ENCODE measurements at regions not wholly inside any gene's neighbourhood (a gene's known extent, or its start where the extent isn't known, plus 50 kb on each side); places are given as distances from the start of the nearest gene placed in this dataset.

DNA sequence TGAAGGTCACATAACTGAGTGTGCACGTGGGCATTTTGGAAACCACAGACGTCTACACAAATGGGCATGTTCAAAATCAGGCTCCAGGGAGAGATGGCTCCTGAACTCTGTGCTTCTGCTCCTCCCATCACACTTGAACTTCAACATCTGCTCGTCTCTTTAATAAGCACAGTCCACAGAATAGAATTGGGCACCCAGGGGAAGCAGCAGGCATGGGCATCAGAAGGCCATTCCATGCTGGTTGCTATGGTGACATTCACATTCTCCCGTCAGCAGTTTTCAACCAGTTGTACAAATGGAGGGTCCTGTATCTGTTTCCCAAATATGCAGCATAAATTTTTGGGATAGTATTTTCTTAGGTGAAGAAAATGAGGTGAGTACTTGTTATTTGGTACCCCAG lies 183.7 kb upstream of the COPS8 start:
- Histone ChIP-seq H3K23ac (ENCODE audit: insufficient read length) (no peak overlapping the region), H2BK12ac (ENCODE audit: low read depth, low read length) (no peak overlapping the region), H3K14ac (ENCODE audit: insufficient read length) (no peak overlapping the region), H3K23me2 (ENCODE audit: low read depth, low read length) (no peaks in the 10 kb centered on the region), H3K36me3 (ENCODE audit: control insufficient read depth in 2 of 4, insufficient read depth in 4 of 4, low read length in 3 of 4) (no peaks in the 10 kb centered on the region), H3K56ac (replicated peaks; ENCODE audit: insufficient read length, low read depth, low read length) (no peak overlapping the region), H3K9ac (replicated peaks in 1 of 4; ENCODE audit: extremely low read depth in 1 of 4, low read depth in 3 of 4, low read length in 3 of 4) (no peak overlapping the region), H2BK5ac (ENCODE audit: low read depth, low read length) (no peak overlapping the region), H2BK15ac (ENCODE audit: low read length) (no peak overlapping the region), H2BK20ac (ENCODE audit: low read length) (no peak overlapping the region), H2AFZ (ENCODE audit: low read length) (no peak overlapping the region), H3K27me3 (replicated peaks in 1 of 4; ENCODE audit: control insufficient read depth in 3 of 4, extremely low read depth in 1 of 4, insufficient read depth in 3 of 4, low read length in 3 of 4) (no peaks in the 10 kb centered on the region), H2BK120ac (replicated peaks; ENCODE audit: low read depth, low read length) (no peak overlapping the region), H4K20me1 (replicated peaks in 1 of 2; ENCODE audit: control insufficient read depth in 1 of 2, insufficient read depth in 2 of 2, low read length in 2 of 2) (no peaks in the 10 kb centered on the region), H3K18ac (ENCODE audit: extremely low read depth, low read length) (no peak overlapping the region), H3K4me2 (ENCODE audit: insufficient read depth in 1 of 2, low read depth in 2 of 2, low read length in 2 of 2) (no peak overlapping the region), H2AK5ac (ENCODE audit: low read depth, low read length) (no peak overlapping the region), H3K79me2 (ENCODE audit: control insufficient read depth in 1 of 2, insufficient read depth in 2 of 2, low read length in 2 of 2) (no peaks in the 10 kb centered on the region), H4K91ac (replicated peaks; ENCODE audit: insufficient read length, low read length) (no peak overlapping the region), H3K79me1 (ENCODE audit: low read depth, low read length) (no peaks in the 10 kb centered on the region), H3K4me1 (replicated peaks in 1 of 4; ENCODE audit: control insufficient read depth in 3 of 4, insufficient read depth in 4 of 4, low read length in 3 of 4) (no peaks in the 10 kb centered on the region; a peak in 2 of 7 replicates), H4K8ac (ENCODE audit: extremely low read depth, insufficient read depth, low read length) (no peak overlapping the region), H3K4me3 (ENCODE audit: extremely low read depth in 1 of 4, insufficient read depth in 2 of 4, low read depth in 3 of 4, low read length in 4 of 4) (no peak overlapping the region), H3K9me3 (ENCODE audit: insufficient read depth in 2 of 2, low read depth in 1 of 2, low read length in 1 of 2) (no peaks in the 10 kb centered on the region), H3K4ac (replicated peaks; ENCODE audit: insufficient read length, low read depth, low read length) (no peak overlapping the region), H4K5ac (ENCODE audit: insufficient read length, low read depth, low read length) (no peak overlapping the region), H3K27ac (ENCODE audit: low read depth, low read length) (no peak overlapping the region)
- ChIA-PET CTCF (ENCODE audit: partially characterized antibody) (interaction anchor here (0.6 kb wide), 1 partner anchor 332 kb away, joined by 3 read pairs; the partner anchor contains the start of gene ACKR3), POLR2A (ENCODE audit: partially characterized antibody) (interaction anchor here (1.3 kb wide), 1 partner anchor 18 kb away, joined by 3 read pairs; no protein-coding TSS in a partner anchor)
- FAIRE-seq, result no peak
- WGBS, 2 experiments (ENCODE audit: extremely low coverage in 1 of 2, insufficient coverage in 1 of 2, insufficient read length in 1 of 2, insufficient replicate concordance in 2 of 2, low coverage in 1 of 2, low lambda C conversion rate in 2 of 2, missing lambda C conversion rate in 1 of 2), result 77% methylated on average over 4 of the region's 4 CpGs; no CpG with 5 or more reads in 1 of the 2 experiments
- DNase-seq (ENCODE audit: low read depth in 1 of 2, low spot score in 2 of 2), result no peak
- no peak for TF ChIP-seq SP2 (IDR thresholded peaks at IDR 0.05; ENCODE audit: low read length)
- TF ChIP-seq, protein P1, sequence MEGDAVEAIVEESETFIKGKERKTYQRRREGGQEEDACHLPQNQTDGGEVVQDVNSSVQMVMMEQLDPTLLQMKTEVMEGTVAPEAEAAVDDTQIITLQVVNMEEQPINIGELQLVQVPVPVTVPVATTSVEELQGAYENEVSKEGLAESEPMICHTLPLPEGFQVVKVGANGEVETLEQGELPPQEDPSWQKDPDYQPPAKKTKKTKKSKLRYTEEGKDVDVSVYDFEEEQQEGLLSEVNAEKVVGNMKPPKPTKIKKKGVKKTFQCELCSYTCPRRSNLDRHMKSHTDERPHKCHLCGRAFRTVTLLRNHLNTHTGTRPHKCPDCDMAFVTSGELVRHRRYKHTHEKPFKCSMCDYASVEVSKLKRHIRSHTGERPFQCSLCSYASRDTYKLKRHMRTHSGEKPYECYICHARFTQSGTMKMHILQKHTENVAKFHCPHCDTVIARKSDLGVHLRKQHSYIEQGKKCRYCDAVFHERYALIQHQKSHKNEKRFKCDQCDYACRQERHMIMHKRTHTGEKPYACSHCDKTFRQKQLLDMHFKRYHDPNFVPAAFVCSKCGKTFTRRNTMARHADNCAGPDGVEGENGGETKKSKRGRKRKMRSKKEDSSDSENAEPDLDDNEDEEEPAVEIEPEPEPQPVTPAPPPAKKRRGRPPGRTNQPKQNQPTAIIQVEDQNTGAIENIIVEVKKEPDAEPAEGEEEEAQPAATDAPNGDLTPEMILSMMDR (IDR thresholded peaks at IDR 0.05; ENCODE audit: control extremely low read depth in 1 of 3, insufficient read depth in 1 of 3, low read depth in 1 of 3, low read length in 3 of 3), result no peak
- TF ChIP-seq CBX8 (IDR thresholded peaks at IDR 0.05; ENCODE audit: borderline replicate concordance, low read depth, low read length), result no peak
- TF ChIP-seq YY1 (IDR thresholded peaks at IDR 0.05; ENCODE audit: low read depth, low read length), result no peak
- TF ChIP-seq TBP (IDR thresholded peaks at IDR 0.05; ENCODE audit: low read depth, low read length), result no peak
- TF ChIP-seq, protein P2, sequence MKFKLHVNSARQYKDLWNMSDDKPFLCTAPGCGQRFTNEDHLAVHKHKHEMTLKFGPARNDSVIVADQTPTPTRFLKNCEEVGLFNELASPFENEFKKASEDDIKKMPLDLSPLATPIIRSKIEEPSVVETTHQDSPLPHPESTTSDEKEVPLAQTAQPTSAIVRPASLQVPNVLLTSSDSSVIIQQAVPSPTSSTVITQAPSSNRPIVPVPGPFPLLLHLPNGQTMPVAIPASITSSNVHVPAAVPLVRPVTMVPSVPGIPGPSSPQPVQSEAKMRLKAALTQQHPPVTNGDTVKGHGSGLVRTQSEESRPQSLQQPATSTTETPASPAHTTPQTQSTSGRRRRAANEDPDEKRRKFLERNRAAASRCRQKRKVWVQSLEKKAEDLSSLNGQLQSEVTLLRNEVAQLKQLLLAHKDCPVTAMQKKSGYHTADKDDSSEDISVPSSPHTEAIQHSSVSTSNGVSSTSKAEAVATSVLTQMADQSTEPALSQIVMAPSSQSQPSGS (IDR thresholded peaks at IDR 0.05; ENCODE audit: low read length), result no peak
- TF ChIP-seq JUND (IDR thresholded peaks at IDR 0.05; ENCODE audit: low read length), result no peak
- TF ChIP-seq PHF8 (conservative IDR thresholded peaks at IDR 0.05; ENCODE audit: low read depth, low read length), result no peak

Measured in H1 (cell line).